Cardiac fibroblast (primary cell): ENCODE measurements at regions not wholly inside any gene's neighbourhood (a gene's known extent, or its start where the extent isn't known, plus 50 kb on each side); places are given as distances from the start of the nearest gene placed in this dataset.

ENCODE experiments used
- DNase-seq, 2 donors: peaks; one replicate each; pipeline versions ENCODE4 v3.0.0 to v3.0.0-alpha.2; 2010; ENCODE audit warnings: low read depth in 2 of 2
- H3K4me3 ChIP-seq, 2 donors: replicated peaks in 1 of 2; 1 replicate in 1 of 2; 2 replicates in 1 of 2; pipeline ENCODE4 v1.5.1; 2011; ENCODE audit warnings: low read depth in 2 of 2, low read length in 2 of 2, mild to moderate bottlenecking in 2 of 2, moderate library complexity in 1 of 2
- TF ChIP-seq, protein P1 (sequence below): IDR thresholded peaks from one replicate; pipeline ENCODE4 v1.5.1; 2011; ENCODE audit warnings: low read depth, mild to moderate bottlenecking, low read length, inconsistent platforms

DNA sequence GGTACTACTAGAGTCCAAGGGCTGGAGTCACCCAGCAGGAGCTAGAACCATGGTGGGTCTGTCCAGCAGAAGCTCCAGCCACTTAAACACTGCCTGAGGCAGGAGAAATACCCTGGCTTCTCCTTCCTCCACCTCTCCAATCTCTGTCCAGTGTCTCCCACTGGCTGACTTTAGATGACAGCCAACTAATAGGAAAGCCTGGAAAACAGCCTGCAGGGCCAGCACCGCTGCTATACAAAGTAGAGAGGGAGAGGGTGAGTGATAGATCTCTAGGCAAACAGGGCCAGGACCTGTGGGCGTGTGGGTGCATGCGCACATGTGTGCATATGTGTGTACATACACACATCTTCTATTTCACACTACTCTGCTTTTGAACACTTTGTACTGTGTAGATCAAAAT, 56.5 kb upstream of the ATP8A1 start:
- TF ChIP-seq, protein P1, sequence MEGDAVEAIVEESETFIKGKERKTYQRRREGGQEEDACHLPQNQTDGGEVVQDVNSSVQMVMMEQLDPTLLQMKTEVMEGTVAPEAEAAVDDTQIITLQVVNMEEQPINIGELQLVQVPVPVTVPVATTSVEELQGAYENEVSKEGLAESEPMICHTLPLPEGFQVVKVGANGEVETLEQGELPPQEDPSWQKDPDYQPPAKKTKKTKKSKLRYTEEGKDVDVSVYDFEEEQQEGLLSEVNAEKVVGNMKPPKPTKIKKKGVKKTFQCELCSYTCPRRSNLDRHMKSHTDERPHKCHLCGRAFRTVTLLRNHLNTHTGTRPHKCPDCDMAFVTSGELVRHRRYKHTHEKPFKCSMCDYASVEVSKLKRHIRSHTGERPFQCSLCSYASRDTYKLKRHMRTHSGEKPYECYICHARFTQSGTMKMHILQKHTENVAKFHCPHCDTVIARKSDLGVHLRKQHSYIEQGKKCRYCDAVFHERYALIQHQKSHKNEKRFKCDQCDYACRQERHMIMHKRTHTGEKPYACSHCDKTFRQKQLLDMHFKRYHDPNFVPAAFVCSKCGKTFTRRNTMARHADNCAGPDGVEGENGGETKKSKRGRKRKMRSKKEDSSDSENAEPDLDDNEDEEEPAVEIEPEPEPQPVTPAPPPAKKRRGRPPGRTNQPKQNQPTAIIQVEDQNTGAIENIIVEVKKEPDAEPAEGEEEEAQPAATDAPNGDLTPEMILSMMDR, result no peak
- no peak for DNase-seq
- no peak overlapping the region for H3K4me3 ChIP-seq

DNA sequence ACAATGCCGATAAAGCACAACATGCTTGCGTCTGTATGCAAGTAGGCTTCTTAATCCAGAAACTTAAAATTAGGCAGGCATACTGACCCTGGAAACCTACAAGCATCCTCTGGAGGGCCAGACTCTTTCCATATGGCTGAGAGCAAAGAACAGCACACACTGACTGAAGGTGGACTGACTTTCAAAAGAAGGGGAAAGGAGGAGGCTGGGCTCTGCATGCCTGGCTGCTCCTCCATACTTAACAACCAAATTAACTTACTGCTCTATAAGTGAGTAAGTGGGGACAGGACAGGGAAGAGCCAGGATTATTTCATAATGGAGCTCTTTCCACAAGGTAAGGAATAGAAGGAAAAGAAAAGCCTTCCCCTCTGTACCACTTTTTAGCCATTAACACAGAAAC, 55.9 kb upstream of the ATP8A1 start:
- TF ChIP-seq, protein P1, result no peak
- DNase-seq, result no peak
- no peak overlapping the region for H3K4me3 ChIP-seq

DNA sequence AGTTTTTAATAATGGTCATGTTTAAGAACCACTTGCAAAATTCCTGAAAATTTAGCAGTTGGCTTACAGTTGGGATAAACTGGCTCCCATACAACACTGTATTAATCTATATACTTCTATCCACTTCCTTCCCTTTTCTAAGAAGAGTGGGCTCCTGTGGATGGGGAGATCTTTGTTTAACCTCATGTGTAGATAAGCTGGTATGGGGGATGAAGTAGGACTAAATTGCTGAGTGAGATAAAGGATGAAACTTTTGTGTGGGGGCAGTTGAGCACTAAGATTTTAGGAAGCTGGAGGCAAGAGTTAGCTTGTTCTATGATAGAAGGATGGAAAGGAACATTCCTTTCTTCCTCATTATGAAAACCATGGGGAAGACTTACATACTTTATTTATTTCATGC, 54.6 kb upstream of the ATP8A1 start:
- DNase-seq, result no peak
- H3K4me3 ChIP-seq, result no peak overlapping the region
- TF ChIP-seq, protein P1, result no peak

- no peak for DNase-seq
- no peak overlapping the region for H3K4me3 ChIP-seq
- TF ChIP-seq, protein P1, result no peak
These were observed 53.9 kb upstream of the ATP8A1 start for GRCh38 chr4:42710761-42711160.

GRCh38 chr4:42710329-42710728, 53.4 kb upstream of the ATP8A1 start:
- TF ChIP-seq, protein P1, result no peak
- no peak for DNase-seq
- H3K4me3 ChIP-seq, result no peak overlapping the region

DNA sequence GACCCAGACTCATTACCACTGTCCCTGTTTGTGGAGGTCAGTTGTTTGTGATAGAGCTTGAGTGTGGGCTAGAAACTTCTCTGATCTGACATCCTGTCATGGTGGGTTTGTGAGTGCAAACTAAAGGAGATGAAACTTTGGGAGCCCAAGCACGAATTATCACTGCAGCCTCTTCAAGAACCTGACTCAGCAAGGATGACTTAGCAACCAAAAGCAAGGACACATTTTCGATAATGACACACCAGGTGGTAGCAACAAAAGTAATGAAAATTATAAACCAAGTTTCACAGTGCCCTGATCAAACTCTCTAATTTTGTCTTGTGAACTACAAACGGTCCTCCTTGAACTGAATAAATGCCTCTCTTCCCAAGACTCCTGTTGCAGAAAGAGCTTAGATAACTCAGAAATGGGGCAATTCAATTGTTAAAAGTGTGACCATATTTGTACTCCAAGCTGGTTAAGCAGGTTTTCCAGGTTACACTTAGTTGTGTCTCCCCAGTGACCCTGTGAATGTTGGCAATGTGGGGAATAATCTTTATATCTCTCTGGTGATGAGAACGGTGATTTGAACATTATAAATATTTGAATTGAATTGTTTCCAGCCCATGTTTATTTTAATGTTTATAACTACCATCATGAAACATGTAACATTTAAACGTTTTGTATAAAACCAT, 52.6 kb upstream of the ATP8A1 start:
- H3K4me3 ChIP-seq, result no peak overlapping the region
- DNase-seq, result no peak
- TF ChIP-seq, protein P1, result no peak

DNA sequence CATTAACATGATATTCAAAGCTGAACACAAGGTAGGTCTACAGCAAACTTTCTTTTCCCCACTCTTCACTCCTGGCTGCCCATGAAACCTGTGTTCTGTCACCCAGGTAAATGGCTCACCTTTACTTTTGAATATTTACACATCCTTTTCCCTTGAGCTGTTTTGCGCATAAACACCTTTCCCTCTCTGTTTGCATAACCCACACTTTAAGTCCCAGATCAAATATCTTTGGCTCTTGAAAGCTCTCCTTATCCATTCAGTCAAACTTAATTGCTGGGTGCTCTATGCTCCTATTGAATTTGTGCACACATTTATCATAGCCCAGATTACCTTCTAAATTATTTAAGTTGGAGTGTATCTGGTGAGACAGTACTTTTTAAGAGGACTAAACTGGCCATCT, 51.7 kb upstream of the ATP8A1 start:
- H3K4me3 ChIP-seq, result no peak overlapping the region
- TF ChIP-seq, protein P1, result no peak

More for the DNA sequence above, 51.7 kb upstream of the ATP8A1 start:
- no peak for DNase-seq
